ENCODE measurements at regions not wholly inside any gene's neighbourhood (a gene's known extent, or its start where the extent isn't known, plus 50 kb on each side); places are given as distances from the start of the nearest gene placed in this dataset.
A peak's percentile ranks its signal among the peaks of the same experiment; 100 is the strongest.
"Not testable (repeated sequence)": the region's sequence is repeated elsewhere in the genome, so short reads cannot be mapped to it uniquely, and the experiment has no call there.

- peak; percentile 1 for DNase-seq (ENCODE audit: low read depth, low spot score)
- H3K4me3 ChIP-seq (ENCODE audit: low read length): no peak overlapping the region
Observed at GRCh38 chr3:7977245-7978086, 524.2 kb upstream of the LMCD1 start.

GRCh38 chr3:7978087-7978422, 523.6 kb upstream of the LMCD1 start:
- H3K4me3 ChIP-seq (ENCODE audit: low read length): no peak overlapping the region
- DNase-seq (ENCODE audit: low read depth, low spot score): no peak

- H3K4me3 ChIP-seq (ENCODE audit: low read length): no peak overlapping the region
- no peak for DNase-seq (ENCODE audit: low read depth, low spot score)
Observed at GRCh38 chr3:7982126-7982525, 519.5 kb upstream of the LMCD1 start.

- no peak overlapping the region for H3K4me3 ChIP-seq (ENCODE audit: low read length)
- no peak for DNase-seq (ENCODE audit: low read depth, low spot score)
Observed at GRCh38 chr3:7999384-7999783, 502.2 kb upstream of the LMCD1 start.

- no peak overlapping the region for H3K4me3 ChIP-seq (ENCODE audit: low read length)
- DNase-seq (ENCODE audit: low read depth, low spot score): no peak
Observed at GRCh38 chr3:8001307-8001706, 500.3 kb upstream of the LMCD1 start.

GRCh38 chr3:8001712-8002111, 499.9 kb upstream of the LMCD1 start:
- no peak overlapping the region for H3K4me3 ChIP-seq (ENCODE audit: low read length)
- no peak for DNase-seq (ENCODE audit: low read depth, low spot score)

GRCh38 chr3:8011902-8012301, 489.7 kb upstream of the LMCD1 start:
- no peak for DNase-seq (ENCODE audit: low read depth, low spot score)
- H3K4me3 ChIP-seq (ENCODE audit: low read length): no peak overlapping the region

- no peak overlapping the region for H3K4me3 ChIP-seq (ENCODE audit: low read length)
- no peak for DNase-seq (ENCODE audit: low read depth, low spot score)
Observed at GRCh38 chr3:8020047-8020841, 481.4 kb upstream of the LMCD1 start.

GRCh38 chr3:8027954-8028353, 473.7 kb upstream of the LMCD1 start:
- H3K4me3 ChIP-seq (ENCODE audit: low read length): no peak overlapping the region
- no peak for DNase-seq (ENCODE audit: low read depth, low spot score)

GRCh38 chr3:8050283-8050682, 451.3 kb upstream of the LMCD1 start:
- no peak for DNase-seq (ENCODE audit: low read depth, low spot score)
- H3K4me3 ChIP-seq (ENCODE audit: low read length): no peak overlapping the region

- DNase-seq (ENCODE audit: low read depth, low spot score): no peak
Observed at GRCh38 chr3:8052659-8053058, 449.0 kb upstream of the LMCD1 start.

GRCh38 chr3:8068135-8068534, 433.5 kb upstream of the LMCD1 start:
- H3K4me3 ChIP-seq (ENCODE audit: low read length); DNase-seq (ENCODE audit: low read depth, low spot score): not testable (repeated sequence)

More at GRCh38 chr3:8052659-8053058, 449.0 kb upstream of the LMCD1 start:
- no peak overlapping the region for H3K4me3 ChIP-seq (ENCODE audit: low read length)

GRCh38 chr3:8069471-8069870, 432.2 kb upstream of the LMCD1 start:
- no peak overlapping the region for H3K4me3 ChIP-seq (ENCODE audit: low read length)
- DNase-seq (ENCODE audit: low read depth, low spot score): no peak

- DNase-seq (ENCODE audit: low read depth, low spot score): no peak
- no peak overlapping the region for H3K4me3 ChIP-seq (ENCODE audit: low read length)
Observed at GRCh38 chr3:8070011-8070410, 431.6 kb upstream of the LMCD1 start.

GRCh38 chr3:8074740-8075139, 426.9 kb upstream of the LMCD1 start:
- not testable (repeated sequence) for DNase-seq (ENCODE audit: low read depth, low spot score)

GRCh38 chr3:8077126-8077525, 424.5 kb upstream of the LMCD1 start:
- no peak overlapping the region for H3K4me3 ChIP-seq (ENCODE audit: low read length)
- DNase-seq (ENCODE audit: low read depth, low spot score): no peak

More at GRCh38 chr3:8074740-8075139, 426.9 kb upstream of the LMCD1 start:
- not testable (repeated sequence) for H3K4me3 ChIP-seq (ENCODE audit: low read length)

GRCh38 chr3:8080464-8080863, 421.2 kb upstream of the LMCD1 start:
- DNase-seq (ENCODE audit: low read depth, low spot score): no peak
- H3K4me3 ChIP-seq (ENCODE audit: low read length): no peak overlapping the region

- DNase-seq (ENCODE audit: low read depth, low spot score): no peak
Observed at GRCh38 chr3:8085498-8085897, 416.1 kb upstream of the LMCD1 start.

GRCh38 chr3:8087951-8088350, 413.7 kb upstream of the LMCD1 start:
- H3K4me3 ChIP-seq (ENCODE audit: low read length): no peak overlapping the region
- no peak for DNase-seq (ENCODE audit: low read depth, low spot score)

More at GRCh38 chr3:8085498-8085897, 416.1 kb upstream of the LMCD1 start:
- H3K4me3 ChIP-seq (ENCODE audit: low read length): no peak overlapping the region

GRCh38 chr3:8094415-8094814, 407.2 kb upstream of the LMCD1 start:
- H3K4me3 ChIP-seq (ENCODE audit: low read length): no peak overlapping the region
- DNase-seq (ENCODE audit: low read depth, low spot score): no peak

Data from Jurkat, Clone E6-1 (cell line).